ENCODE measurements at regions not wholly inside any gene's neighbourhood (a gene's known extent, or its start where the extent isn't known, plus 50 kb on each side); places are given as distances from the start of the nearest gene placed in this dataset.

DNA sequence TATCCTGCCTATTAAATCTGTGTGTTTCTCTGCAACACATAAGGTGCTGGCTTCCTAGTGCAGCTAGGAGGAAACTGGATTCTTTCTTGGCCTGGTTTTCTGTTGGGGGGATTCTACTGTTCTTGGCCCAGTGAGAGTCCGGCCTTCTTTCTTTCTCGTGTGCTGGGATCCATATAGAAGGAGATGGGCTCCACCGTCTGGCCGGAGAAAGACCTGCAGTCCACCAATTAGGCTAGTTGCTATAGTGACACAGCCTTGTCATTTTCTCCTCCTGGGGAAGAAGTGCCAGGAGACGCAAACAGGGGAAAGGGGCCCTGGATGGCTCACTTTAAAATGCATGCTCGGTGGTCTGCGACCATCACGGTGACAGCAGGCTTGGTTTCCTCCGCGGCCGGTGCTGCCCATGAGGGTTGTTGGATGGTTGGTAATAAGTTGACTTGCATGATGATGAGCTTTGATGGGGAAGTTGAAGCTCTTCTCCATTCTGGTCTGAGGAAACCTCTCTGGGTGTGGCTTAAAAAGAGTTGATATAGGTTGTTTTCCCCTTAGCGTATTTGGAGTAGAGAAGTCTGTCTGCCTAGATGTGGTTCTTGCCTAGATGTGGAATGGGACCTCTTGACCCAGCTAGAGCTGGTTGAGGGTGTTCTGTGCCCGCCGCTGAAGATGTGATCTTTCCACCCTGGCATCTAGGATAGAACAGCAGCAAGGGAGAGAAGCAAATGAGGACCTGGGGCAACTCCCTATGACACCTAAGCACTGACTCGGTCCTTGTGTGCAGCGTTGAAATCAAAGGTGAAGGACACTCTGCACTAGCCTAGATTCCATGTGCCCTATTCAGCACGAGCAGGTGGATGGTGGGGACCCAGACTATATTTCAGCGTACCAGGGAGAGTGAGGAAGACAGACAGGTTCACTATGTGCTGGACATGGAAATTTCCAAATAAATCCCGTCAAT lies 1335.0 kb downstream of the BRD1 start:
- TF ChIP-seq, protein P1, sequence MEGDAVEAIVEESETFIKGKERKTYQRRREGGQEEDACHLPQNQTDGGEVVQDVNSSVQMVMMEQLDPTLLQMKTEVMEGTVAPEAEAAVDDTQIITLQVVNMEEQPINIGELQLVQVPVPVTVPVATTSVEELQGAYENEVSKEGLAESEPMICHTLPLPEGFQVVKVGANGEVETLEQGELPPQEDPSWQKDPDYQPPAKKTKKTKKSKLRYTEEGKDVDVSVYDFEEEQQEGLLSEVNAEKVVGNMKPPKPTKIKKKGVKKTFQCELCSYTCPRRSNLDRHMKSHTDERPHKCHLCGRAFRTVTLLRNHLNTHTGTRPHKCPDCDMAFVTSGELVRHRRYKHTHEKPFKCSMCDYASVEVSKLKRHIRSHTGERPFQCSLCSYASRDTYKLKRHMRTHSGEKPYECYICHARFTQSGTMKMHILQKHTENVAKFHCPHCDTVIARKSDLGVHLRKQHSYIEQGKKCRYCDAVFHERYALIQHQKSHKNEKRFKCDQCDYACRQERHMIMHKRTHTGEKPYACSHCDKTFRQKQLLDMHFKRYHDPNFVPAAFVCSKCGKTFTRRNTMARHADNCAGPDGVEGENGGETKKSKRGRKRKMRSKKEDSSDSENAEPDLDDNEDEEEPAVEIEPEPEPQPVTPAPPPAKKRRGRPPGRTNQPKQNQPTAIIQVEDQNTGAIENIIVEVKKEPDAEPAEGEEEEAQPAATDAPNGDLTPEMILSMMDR (IDR thresholded peaks at IDR 0.05), result peak; percentile 81
- no peak for TF ChIP-seq ZFX (IDR thresholded peaks at IDR 0.05; ENCODE audit: borderline replicate concordance)
